ENCODE measurements at regions not wholly inside any gene's neighbourhood (a gene's known extent, or its start where the extent isn't known, plus 50 kb on each side); places are given as distances from the start of the nearest gene placed in this dataset.

- peak; percentile 2 for DNase-seq (ENCODE audit: low read depth)
Measured at GRCh38 chr6:141077355-141078333, 1055.1 kb upstream of the GJE1 start.

DNA sequence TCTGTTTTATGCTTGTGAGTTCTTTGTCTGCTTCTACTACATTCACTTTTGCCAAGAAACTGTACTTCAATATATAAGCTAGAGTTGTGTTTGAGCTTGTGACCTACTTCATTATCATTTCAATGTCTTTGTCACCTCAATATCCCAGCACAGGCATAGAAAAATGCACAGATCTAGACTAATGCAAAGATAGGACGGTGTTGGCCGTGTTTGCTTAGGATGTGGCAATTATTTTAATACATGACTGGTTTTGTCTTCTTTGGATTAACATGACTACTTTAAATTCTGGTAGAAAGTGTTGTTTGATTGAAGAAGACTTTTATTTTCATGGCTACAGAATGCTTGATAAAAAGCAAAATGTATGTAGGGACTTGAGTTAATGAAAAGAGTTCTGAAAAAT, 1075.0 kb upstream of the GJE1 start:
- DNase-seq (ENCODE audit: low read depth): no peak

- DNase-seq (ENCODE audit: low read depth): no peak
Measured at GRCh38 chr6:141056945-141057625, 1075.6 kb upstream of the GJE1 start.

- no peak for DNase-seq (ENCODE audit: low read depth)
Measured at GRCh38 chr6:141050471-141050870, 1082.3 kb upstream of the GJE1 start.

DNA sequence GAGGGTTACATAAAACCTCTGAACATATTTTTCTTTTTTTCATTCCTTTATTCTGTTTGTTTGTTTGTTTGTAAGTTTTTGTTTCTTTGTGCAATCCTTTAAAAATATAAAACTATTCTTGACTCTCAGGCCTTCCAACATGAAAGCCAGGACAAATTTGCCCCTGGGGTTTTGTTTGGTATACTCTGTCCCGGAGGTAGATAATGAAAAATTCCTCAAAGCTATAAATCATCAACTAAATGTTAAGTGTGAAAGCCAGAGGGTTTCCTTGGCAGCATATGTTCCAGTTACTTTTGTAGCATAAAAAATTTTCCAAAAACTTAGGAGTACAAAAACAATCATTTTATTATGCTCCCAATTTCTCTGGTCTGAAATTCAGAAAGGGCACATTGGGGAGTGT, 1084.3 kb upstream of the GJE1 start:
- no peak for DNase-seq (ENCODE audit: low read depth)

DNA sequence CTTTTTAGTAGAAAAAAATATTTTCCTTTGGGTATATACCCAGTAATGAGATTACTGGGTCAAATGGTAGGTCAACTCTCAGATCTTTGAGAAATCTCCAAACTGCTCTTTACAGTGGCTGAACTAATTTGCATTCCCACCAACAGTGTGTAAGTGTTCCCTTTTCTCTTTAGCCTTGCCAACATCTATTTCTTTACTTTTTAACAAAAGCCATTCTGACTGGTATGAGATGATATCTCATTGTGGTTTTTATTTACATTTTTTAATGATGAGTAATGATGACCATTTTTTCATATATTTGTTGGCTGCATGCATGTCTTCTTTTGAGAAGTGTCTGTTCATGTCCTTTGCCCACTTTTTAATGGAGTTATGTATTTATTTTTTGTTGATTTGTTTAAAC, 1086.2 kb upstream of the GJE1 start:
- DNase-seq (ENCODE audit: low read depth): peak; percentile 48

- DNase-seq (ENCODE audit: low read depth): no peak
Measured at GRCh38 chr6:141041596-141042087, 1091.1 kb upstream of the GJE1 start.

- no peak for DNase-seq (ENCODE audit: low read depth)
Measured at GRCh38 chr6:141035312-141036200, 1097.2 kb upstream of the GJE1 start.

DNA sequence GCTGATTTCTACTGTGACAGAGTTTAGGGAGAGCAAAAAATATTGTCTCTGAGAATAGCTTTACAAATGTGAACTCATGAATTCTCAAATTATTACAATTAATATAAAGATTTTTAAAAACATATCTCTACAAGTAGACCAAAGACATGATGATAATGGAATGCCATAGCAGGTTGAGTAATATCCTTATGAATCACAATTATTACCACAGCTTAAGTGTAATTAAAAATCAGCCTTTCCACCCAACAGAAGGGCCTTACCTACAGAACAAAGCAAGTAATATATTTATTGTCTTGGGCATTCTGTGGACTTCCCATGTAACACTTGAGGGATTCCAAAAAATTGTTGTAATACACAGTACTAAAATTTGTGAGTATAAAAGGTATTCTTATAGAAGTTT, 1099.6 kb upstream of the GJE1 start:
- no peak for DNase-seq (ENCODE audit: low read depth)

- no peak for DNase-seq (ENCODE audit: low read depth)
Measured at GRCh38 chr6:141029908-141030307, 1102.8 kb upstream of the GJE1 start.

DNA sequence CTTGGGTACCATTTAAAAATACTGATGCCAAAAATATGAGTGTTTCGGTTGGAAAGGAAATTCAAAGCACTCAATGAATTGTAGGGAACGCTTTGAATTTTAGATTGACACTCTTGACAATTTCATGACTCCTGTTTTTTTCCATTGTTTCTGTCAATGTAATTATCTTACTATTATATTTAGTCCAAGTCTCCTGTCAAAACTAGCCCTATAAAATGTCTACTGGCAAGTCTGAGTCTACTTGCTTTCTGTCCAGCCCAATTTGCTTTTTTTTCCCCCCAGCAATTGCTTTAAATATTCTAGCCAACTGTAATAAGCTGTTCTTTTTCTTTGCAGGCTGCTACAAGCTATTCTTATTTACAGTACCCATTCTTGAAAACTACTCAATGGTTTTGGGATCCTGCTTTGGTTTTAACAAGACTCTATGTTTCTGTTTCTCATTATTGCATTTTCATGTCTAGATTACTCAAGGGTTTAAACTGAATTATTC, 1103.9 kb upstream of the GJE1 start:
- DNase-seq (ENCODE audit: low read depth): no peak

- no peak for DNase-seq (ENCODE audit: low read depth)
Measured at GRCh38 chr6:141026504-141026903, 1106.2 kb upstream of the GJE1 start.

DNA sequence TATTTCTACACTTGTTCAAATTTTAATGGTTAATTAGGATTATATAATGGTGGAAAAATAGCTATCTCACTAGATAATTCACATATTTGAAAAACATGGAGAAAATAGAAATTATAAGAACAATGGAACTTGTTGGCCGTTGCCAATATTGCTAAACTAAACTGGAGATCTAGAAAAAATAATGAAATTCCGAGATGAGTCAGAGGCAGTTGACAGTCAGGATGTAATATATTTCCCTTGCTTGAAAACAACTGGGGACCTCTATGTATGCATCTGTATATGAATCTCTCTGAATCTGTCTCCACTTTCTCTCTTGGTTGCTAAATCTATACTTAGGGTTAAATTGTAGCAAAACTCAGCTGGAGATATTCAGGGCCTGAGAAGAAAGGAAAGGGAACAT, 1108.2 kb upstream of the GJE1 start:
- no peak for DNase-seq (ENCODE audit: low read depth)

DNA sequence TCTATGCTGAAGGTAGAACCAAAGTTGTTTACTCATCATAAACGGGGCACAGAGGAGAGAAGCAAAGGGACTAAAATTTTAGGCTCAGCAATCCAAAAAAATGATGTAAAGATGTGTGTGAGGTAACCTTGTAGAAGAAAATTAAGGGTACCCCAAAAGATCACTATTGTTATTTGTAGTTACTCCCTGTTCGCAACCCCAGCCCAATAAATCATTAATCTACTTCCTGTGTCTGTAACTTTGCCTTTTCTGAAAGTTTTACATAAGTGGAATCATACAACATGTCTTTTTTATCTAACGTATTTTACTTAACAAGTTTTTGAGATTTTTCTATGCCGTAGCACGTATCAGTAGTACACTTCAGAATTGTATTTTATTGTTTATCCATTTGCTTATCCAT, 1114.8 kb upstream of the GJE1 start:
- DNase-seq (ENCODE audit: low read depth): no peak

- DNase-seq (ENCODE audit: low read depth): no peak
Measured at GRCh38 chr6:141000917-141001316, 1131.8 kb upstream of the GJE1 start.

DNA sequence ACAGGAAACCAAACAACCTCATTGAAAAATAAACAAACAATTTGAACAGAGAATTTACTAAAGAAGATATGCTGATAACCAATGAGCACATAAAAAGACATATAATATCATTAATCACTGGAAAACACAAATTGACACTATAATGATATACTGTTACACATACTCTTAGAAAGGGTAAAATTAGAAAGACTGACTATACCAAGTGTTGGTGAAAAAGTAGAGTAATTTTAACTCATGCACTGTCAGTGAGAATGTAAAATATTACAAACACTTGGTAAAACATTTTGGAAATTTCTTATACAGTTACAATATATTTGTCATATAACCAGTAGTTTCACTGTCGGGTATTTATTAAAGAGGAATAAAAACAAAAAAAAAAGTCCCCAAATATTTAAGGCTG, 1139.2 kb upstream of the GJE1 start:
- DNase-seq (ENCODE audit: low read depth): no peak

DNA sequence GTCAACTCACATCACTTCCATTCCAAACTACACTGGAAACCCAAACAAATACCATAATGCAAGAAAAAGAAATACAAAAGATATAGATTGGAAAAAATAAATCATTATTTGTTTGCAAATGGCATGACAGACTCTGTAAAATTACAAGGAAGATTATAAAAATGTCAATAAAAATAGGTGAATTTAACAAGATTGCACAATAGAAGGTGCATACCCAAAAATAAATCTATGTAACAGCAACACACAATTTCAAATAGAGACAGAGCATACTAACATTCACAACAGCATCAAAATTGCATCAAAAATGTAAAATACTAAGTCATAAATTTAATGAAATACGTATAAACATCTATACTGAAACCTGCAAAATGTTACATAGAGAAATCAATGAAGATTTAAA, 1140.0 kb upstream of the GJE1 start:
- DNase-seq (ENCODE audit: low read depth): no peak

- DNase-seq (ENCODE audit: low read depth): no peak
Measured at GRCh38 chr6:140988780-140989179, 1143.9 kb upstream of the GJE1 start.

- no peak for DNase-seq (ENCODE audit: low read depth)
Measured at GRCh38 chr6:140987364-140988155, 1145.2 kb upstream of the GJE1 start.

DNA sequence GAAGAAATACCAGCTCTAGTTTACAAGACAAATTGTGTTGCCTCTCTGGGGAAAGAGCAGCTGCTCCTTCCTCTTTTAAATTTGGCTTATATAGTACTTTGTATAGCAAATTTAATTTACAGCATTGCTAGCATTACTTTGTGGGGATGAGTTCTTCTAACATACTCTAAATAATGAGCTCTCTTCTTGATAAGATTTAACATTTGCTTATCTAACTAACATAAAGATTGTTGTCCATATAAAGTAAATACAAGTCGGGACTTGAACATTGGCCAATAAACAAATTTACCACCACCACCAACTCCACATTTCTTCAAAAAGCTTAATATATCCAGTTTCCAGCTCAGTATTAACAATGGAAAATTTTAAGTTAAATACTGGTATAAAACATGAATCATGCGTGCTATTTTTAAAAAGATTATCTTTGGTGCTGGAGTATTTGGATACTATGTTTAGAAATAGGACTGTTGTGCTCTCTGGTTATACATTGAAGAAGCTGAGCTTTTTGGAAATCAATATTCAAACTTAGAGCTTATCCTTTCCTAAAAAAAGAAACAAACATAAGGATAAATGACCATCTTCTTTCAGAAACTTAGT, 1146.9 kb upstream of the GJE1 start:
- no peak for DNase-seq (ENCODE audit: low read depth)

Data from RPMI7951 (cell line).